Coronary artery (tissue), 2 donors: ENCODE measurements at regions not wholly inside any gene's neighbourhood (a gene's known extent, or its start where the extent isn't known, plus 50 kb on each side); places are given as distances from the start of the nearest gene placed in this dataset.

Experiments
- DNase-seq: peaks from one replicate; pipeline ENCODE4 v3.0.0-alpha.2; 2017; ENCODE audit warnings: low spot score
- H3K27ac ChIP-seq, 2 donors: fragments of 200-600 bp; sonication (generic); one replicate each; pipeline ENCODE4 v1.5.1; 2016 to 2019
- H3K4me3 ChIP-seq: fragments of 200-600 bp; sonication (generic); 2 replicates; pipeline ENCODE4 v1.5.1; 2016; ENCODE audit warnings: mild to moderate bottlenecking, moderate library complexity
- CTCF ChIP-seq: fragments of 200-600 bp; sonication (generic); IDR thresholded peaks from one replicate; pipeline ENCODE4 v1.5.1; 2019; ENCODE audit warnings: antibody characterized with exemption

- Histone ChIP-seq H3K27ac (no peak overlapping the region), H3K4me3 (no peak overlapping the region)
- no peak for TF ChIP-seq CTCF
- no peak for DNase-seq
These were observed 104.2 kb upstream of the PRR23E start for GRCh38 chr3:127088511-127089351.

- Histone ChIP-seq H3K27ac (no peak overlapping the region), H3K4me3 (no peak overlapping the region)
- TF ChIP-seq CTCF = no peak
- DNase-seq = no peak
These were observed 103.3 kb upstream of the PRR23E start for GRCh38 chr3:127089486-127090145.

GRCh38 chr3:127090218-127091160 lies 102.4 kb upstream of the PRR23E start:
- Histone ChIP-seq H3K27ac (no peak overlapping the region), H3K4me3 (no peak overlapping the region)
- DNase-seq = no peak
- TF ChIP-seq CTCF = no peak

GRCh38 chr3:127091376-127091775 lies 101.6 kb upstream of the PRR23E start:
- no peak for TF ChIP-seq CTCF
- Histone ChIP-seq H3K4me3 (no peak overlapping the region), H3K27ac (no peak overlapping the region)
- no peak for DNase-seq

GRCh38 chr3:127092368-127092767 lies 100.6 kb upstream of the PRR23E start:
- TF ChIP-seq CTCF = no peak
- DNase-seq = no peak
- H3K27ac ChIP-seq = no peak overlapping the region
- no peak overlapping the region for H3K4me3 ChIP-seq

- TF ChIP-seq CTCF = no peak
- no peak for DNase-seq
- Histone ChIP-seq H3K4me3 (no peak overlapping the region), H3K27ac (no peak overlapping the region)
These were observed 100.2 kb upstream of the PRR23E start for GRCh38 chr3:127092776-127093175.
